ENCODE measurements at regions not wholly inside any gene's neighbourhood (a gene's known extent, or its start where the extent isn't known, plus 50 kb on each side); places are given as distances from the start of the nearest gene placed in this dataset.
A peak's percentile ranks its signal among the peaks of the same experiment; 100 is the strongest.
"Not testable (repeated sequence)": the region's sequence is repeated elsewhere in the genome, so short reads cannot be mapped to it uniquely, and the experiment has no call there.

DNA sequence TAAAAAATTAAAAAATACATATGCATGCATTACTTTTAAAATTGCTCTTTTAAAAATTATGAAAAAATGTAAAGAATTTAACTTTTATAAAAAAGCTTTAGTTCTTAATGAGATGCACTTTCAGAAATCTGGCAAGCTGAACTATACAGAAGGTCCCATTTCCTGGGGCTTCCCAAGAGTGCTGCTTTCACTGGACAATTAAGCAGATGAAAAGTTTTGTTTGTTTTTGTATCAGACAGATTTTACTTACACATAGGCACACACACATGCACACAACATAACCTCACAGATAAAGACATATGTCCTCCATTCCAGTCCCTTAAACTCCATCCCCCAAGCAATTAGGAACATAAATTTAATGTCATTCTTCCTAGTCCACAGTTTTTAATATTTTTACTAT, 402.3 kb upstream of the ASIC2 start:
- DNase-seq (ENCODE audit: low spot score), result no peak

DNA sequence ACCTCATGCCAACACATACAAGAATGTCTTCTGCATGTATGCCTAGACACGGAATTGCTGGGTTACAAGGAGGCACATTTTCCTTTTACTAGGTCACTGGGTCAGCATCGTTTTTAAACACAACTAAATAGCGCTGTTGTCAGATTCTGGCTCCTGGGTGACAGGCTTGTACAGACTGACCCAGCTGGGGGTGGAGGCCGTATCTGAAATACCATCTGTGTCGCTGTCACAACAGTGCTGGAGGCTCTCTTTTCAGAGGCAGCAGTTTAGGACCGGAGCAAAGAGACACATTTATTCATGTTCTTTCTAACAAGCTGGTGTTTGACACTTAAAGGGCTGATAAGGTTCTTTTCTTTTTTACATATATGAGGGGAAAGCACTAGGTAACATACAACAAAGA, 403.0 kb upstream of the ASIC2 start:
- DNase-seq (ENCODE audit: low spot score), result no peak

DNA sequence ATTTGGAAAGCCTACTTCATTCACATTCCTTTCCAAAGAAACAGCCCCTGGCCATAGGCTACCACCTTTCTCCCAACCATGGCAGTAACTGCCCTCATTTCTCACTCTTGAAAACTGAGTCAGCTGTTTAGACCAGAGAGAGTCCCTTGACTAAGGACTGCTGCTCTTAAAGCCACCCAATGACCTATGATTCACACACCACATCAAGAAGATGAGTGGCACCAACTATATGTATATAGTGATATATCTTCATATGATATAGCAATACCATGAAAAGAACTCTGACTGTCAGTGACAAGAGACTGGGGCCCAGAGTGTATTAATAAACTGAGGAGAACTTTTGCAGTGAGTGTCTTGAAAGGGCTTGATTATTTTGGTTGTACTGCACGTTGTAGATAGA, 404.5 kb upstream of the ASIC2 start:
- DNase-seq (ENCODE audit: low spot score), result no peak

DNA sequence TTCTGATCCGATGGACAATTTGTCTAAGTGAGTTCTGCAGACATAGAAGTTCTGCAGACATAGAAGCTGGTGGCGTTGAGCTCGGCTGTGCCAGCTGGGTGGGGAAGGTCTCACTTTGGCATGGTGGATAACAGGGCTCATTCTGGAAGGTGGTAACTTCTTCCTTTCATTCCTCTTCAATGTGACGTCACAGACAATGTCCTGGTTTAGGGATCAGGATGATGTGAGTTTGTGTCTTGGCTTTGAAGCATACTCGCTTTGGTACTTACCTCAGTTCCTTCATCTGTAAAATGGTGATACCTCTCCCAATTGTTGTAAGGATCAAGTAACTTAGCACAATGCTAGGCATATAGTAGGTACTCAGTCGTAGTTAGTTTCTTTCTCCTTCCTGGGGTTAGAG, 408.8 kb upstream of the ASIC2 start:
- DNase-seq (ENCODE audit: low spot score), result no peak

DNA sequence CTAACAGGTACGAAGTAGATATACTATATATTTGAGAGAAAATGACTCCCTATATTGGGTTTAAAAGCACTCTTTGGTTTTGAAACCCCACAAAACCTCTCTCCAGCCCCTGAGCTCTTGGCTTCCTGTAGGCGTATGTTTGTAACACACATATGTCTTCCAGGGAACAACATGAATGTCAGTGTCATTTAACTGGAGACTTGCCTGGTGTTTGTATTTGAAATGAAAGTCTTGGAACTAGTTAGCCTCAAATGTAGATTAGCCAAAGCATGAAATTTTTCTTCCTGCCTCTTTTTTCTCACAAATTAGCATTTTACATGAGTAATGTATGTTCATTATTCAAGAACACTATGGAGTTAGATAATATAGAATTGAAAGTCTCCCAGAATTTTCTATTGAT, 411.8 kb upstream of the ASIC2 start:
- no peak for DNase-seq (ENCODE audit: low spot score)

DNA sequence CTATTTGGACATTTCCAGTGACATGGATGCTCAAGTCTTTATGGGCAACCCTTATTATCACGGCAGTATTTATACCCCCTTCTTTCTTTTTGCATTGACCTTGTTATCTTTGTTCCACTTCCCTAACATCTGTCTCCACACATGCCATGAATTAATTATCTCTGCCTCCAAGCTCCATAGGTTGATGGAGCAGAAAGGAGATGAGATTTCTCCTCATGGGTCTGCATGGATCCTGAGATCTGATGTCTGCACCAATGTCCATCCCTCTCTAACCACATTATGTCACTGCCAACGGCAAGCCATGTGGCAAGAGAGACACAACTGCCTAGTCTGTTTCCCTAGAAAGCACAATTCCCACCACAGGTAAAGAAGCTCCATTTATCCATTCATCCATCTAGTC, 416.8 kb upstream of the ASIC2 start:
- no peak for DNase-seq (ENCODE audit: low spot score)

DNA sequence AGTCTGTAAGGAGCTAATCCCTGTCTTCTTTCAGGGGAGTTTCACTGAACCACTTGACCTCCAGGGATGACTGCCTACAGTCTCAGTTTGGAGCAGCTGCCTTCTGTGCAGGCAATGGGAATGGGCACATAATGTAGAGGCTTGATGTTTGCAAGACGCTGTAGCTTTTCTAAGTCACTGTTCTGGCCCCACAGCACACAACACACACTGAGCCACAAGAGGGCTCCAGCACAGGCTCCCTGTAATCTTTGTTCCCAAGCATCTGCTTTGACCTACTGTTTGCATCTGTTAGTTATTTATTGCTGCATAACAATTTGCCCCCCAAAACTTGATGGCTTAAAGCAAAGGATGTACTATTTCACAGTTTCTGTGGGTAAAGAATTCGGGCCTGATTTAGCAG, 419.0 kb upstream of the ASIC2 start:
- no peak for DNase-seq (ENCODE audit: low spot score)

DNA sequence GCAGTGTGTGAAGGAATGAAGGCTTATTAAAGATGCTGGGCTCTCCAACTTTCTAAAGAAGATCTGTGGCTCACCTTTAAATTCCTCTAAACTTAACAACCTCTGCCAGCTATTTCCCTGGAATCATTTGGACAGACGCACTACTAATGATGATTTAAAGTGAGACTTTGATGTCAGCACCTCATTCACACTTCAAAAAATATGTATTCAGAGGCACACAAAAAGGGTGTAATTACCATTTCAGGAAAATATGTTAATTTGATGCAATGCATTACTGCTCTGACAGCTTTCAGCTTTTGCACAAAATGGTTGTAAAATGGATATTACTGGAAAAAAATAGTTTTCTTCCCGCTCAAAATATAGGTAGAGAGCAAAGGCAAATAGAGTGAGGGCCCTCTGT, 423.9 kb upstream of the ASIC2 start:
- no peak for DNase-seq (ENCODE audit: low spot score)

DNA sequence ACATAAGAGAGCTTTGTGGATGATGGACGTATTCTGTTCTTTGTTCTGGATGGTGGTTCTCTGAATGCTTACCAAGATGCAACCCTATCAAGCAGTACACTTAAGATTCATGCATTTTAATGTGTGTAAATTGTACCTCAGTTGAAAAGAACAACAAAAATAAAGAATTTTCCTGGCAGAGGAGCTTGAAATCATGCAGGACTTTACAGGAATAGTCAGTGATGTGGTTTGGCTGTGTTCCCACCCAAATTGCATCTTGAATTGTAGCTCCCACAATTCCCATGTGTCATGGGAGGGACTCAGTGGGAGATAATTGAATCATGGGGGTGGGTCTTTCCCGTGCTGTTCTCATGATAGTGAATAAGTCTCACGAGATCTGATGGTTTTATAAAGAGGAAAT, 430.6 kb upstream of the ASIC2 start:
- not testable (repeated sequence) for DNase-seq (ENCODE audit: low spot score)

DNA sequence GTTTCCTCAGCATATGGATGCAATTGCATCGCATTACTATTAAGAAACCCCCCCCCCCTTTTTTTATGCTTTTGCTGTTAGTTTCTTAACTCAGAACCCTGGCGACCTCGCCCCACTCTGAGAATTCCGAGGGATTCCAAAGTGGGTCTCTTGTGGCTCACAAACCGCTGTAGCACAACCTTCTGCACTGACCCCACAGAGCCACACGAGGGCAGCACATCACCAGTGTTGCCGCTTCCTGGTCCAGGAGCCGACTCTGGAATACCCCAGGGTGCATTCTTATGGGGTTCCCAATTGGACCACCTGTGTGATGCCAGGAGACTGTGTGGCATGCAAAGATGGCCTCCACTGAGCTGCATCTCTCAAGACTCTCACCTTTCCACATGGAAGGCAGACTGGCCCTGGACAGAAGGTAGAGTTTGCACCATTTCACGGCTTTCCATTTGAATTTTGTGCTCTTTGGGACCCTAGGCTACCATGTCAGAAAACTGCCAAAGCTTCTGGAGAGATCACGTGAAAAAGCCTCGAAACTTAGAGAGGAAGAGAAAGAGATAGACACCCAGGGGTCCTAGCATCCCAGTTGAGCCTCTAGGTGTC, 432.7 kb upstream of the ASIC2 start:
- DNase-seq (ENCODE audit: low spot score), result peak; percentile 85

DNA sequence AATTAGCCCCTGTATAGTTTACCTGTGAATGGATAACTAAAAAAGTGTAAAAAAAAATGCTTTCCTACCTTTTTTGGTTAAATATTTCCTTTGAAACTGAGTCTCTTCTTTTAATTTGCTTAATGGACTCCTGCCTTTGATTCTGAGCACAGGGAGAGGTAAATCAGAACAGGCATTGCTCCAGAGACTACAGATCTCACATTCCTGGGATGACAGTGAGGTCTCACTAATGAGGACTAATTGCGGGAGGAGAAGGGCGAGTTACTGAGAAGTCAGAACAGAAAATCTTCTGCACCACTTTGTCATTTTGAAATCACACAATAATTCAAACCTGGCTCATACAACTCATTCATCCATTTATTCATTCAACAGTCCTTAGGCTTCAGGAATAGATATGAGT, 437.0 kb upstream of the ASIC2 start:
- no peak for DNase-seq (ENCODE audit: low spot score)

DNA sequence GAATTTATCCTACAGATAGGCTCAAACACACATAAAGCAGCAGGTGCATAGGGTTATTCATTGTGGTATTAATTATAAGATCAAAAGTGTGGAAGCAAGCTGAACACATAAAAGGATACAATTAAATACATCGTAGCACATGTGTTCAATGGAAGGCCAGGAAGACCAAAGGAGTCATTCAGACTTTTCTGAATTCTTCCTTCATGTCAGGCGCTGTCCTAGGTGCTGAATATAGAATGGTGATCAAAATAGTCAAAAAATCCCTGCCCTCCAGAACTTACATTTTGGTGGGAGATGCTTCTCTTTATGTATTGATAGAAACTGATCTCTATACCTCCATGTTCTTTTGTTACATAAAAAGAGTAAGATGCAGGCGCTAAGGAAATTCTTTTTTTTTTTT, 439.0 kb upstream of the ASIC2 start:
- no peak for DNase-seq (ENCODE audit: low spot score)

DNA sequence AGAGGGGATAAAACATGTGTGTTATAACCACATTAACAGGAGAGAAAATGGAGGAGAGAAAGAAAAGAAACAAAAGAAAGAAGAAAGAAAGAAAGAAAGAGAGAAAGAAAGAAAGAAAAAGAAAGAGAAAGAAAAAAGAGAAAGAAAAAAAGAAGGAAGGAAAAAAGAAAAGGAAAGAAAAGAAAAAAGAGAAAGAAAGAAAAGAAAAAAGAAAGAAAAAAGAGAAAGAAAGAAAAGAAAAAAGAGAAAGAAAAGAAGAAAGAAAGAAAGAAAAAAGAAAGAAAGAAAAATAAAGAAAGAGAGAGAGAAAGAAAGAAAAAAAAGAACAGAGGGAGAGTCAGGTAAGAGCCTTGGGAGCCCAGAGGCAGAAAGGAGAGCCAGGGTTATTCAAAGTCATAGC, 446.6 kb upstream of the ASIC2 start:
- no peak for DNase-seq (ENCODE audit: low spot score)

DNA sequence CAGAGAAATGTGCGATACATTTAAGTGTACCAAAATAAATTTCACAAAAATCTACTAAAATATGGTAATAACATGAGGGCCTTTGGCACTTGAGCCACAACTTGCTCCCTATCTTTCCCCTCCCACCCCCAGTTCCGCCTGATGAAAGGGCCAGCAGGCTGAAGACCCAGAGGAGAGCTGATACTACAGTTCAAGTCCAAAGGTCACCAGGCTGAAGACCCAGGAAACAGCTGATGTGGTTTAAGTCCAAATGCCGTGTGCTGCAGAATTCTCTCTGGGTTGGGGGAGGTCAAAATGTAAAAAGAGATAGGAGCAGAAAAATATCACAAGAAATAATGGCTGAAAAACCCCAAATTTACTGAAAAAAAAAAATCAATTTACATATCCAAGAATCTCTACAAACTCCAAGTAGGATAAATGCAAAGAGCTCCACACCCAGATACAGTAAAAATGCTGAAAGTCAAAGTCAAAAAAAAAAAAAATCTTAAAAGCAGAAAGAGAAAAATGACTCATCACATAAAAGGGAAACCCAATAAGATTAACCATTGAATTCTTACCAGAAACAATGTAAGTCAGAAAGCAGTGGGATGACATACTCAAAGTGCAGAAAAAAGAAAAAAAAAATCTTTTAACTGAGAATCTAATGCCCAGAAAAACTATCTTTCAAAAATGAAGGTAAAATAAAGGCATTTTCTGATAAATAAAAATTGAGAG, 452.1 kb upstream of the ASIC2 start:
- no peak for DNase-seq (ENCODE audit: low spot score)

DNA sequence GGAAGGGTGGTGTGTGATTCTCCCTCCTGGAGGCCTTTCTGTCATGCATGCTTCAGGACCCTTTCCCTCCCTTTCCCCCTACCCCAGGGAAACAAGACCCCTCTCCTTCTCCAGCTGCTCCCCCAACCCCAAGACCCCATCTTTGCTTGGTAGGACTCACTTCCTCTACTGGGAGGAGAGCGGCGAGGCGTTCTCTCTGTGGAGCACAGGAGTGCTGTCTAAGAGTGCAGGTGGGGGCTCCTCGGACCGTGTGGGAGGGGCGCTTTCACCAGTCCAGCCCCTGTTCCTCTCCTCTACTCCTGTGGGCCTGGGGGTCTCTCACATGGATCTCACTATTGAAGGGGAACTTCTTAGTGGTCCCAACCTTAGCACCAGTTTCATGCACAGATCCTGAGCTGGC, 456.1 kb upstream of the ASIC2 start:
- no peak for DNase-seq (ENCODE audit: low spot score)

DNA sequence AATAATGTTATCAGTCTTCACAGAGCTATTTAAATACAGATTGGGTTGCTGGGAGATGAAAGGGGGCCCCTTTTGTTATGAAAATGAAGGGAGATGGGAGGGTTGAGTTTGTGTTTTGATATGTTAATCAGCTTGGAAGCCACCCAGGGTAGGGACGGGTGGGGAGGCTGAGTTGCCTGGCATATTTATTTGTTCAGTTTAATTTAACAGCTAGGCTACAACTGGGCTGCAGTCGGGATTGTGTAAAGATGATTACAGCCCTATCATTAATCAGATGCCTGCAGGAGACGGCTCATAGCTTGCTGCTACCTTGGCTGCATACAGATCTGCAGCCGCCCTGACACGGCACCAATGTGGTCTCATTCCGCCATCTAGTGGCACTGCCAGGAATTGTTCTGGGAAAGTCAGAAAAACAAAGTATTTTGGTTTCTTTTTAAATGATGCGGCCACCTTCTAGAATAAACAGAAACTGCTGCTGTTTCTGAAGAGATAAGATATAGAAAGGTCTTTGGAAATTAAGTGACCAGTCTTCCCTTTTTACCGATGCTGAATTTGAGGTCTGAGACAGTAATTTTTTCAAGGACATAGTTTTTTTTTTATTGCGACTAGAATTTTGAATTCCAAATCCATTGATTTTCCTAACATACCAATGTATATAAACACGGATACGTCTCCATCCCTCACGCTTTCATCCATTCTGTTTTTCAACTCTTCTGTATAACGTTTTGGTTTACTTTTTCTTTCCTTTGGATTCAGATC, 458.0 kb upstream of the ASIC2 start:
- DNase-seq (ENCODE audit: low spot score), result peak; percentile 88

DNA sequence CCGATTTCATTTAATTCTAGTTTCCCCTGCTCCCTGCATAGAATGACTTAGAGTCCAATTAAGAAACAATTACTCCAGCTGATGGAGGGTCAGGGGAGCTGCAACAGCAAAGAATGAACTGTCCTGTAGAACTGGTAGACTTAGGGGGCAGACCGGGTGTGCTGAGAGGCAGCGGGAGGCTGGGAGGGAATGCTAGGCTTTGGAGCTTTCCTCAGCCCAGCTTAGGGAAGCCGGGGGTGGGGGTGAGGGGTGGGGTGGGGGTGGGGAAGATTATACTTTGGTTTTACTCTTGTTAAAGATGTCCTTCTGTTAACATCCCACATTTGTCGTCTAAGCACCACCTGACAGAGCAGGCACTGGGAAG, 458.6 kb upstream of the ASIC2 start:
- no peak for DNase-seq (ENCODE audit: low spot score)

DNA sequence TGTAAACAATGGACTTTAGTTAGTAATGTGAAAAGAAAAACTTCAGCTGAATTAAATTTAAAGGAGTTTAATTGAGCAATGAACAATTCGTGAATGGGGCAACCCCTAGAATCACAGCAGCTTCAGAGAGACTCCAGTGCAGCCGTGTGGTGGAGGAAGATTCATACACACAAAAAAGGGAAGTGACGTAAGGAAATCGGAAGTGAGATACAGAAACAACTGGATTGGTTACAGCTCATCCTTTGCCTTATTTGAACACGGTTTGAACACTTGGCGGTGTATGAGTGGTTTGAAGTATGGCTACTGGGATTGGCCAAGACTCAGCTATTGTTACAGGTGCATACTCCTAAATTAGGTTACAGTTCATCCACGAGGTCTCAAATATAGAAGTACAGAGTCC, 460.4 kb upstream of the ASIC2 start:
- DNase-seq (ENCODE audit: low spot score), result no peak

DNA sequence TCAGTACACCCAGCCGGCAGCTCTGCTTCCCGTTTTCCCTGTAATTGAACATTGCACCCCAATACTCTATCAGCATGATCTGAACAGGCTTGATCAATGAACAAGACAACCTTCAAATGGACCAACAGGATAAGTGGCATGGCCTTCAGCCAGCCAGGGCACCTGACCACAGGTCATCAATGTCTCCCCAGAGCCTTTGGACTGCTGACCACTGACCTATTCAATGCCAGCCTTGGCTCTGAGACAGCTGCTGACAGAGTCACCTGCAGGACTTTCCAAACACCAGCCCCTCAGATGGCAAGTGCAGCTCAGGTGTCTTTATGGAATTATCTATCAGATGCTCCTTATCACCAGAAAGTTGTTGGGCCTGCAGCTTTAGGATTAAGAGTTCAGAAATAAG, 462.9 kb upstream of the ASIC2 start:
- DNase-seq (ENCODE audit: low spot score), result no peak

DNA sequence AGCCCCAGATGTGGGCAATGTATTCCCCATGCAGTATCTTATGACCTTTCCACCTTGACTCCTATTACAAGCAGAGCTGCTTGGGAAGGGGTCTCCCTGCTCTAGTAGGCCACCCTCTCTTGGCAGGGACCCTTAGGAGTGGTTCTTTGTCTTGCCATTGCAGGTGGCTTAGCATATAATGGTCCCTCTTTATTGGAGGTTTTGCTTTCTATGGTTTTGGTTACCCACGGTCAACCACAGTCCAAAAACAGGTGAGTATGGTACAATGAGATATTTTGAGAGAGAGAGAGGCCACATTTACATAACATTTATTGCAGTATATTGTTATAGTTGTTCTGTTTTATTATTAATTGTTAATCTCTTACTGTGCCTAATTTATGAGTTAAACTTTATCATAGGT, 472.8 kb upstream of the ASIC2 start:
- no peak for DNase-seq (ENCODE audit: low spot score)

DNA sequence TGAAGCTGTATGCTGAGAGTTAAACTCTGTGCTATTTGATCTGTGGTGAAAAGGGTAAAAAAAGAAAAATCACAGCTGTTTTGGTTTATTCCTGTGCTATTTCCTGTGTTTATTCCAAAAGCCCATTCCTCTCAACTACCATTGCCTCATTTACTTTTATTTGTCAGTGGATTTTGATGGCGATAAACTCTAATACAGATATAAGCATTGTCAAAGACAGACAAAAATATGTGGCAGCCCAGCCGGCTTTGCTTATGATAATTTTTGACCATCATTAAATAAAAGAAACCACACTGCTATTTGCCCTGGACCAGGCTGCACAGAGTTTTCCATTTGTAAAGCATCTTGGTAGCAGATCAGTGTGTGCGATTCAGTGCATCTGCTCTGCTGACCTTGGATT, 473.6 kb upstream of the ASIC2 start:
- no peak for DNase-seq (ENCODE audit: low spot score)

DNA sequence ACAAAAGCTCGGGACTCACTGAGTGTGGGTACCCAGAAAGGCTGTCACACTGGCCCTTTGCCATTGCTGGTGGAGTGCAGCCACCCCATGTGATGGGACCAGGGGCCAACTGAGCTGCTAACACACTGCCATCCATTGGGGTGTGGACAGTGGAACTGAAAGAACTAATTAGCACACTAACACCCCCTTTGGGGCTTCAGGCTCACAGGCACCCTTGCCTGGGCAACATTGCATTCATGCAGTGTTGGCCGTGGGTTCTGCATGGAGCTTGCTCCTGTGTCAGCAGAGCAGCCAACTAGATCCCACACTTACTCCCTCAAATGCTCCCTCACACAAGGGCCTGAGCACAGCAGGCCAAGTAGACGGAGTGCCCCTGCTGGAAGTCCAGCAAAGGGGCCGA, 476.0 kb upstream of the ASIC2 start:
- no peak for DNase-seq (ENCODE audit: low spot score)

DNA sequence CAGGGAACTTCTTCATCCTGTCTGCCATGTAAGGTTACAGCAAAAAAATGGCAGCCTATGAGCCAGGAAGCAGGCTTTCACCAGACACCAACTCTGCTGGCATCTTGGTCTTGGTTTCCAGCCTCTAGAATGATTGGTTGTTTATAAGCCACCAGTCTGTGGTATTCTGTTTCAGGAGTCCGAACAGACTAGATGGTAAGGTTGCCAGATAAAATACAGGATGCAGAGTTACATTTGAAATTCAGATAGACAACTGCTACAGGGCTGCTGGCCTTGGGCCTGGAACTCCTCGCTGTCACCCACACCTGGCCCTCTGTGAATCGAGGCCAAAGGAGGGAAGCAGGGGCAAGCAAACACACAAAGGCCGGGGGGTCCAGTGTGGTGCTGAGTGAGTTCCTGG, 478.8 kb upstream of the CCL2 start:
- DNase-seq (ENCODE audit: low spot score), result no peak

DNA sequence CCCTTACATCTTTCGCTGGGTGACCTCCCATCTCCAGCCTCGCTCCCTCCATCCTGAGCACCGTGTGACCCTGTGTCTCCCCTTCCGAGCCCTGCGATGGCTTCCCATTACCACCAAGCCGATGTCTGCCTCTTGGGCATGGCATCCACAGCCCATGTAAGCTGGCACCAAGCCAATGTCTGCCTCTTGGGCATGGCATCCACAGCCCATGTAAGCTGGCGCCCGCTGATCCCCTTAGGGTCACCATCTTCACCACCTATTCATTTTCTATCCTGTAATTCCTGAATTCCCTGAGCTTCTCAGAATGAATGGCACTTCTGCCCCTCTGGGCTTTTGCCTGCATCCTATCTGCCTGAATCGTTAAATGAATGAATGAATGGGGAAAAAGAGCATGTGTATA, 478.2 kb upstream of the CCL2 start:
- no peak for DNase-seq (ENCODE audit: low spot score)

Data from D341Med (cell line).